Upper lobe of left lung (tissue), 6 donors: ENCODE measurements at regions not wholly inside any gene's neighbourhood (a gene's known extent, or its start where the extent isn't known, plus 50 kb on each side); places are given as distances from the start of the nearest gene placed in this dataset.

Source experiments
- ATAC-seq, 2 donors: fragments of 200-7000 bp; cut with Tn5 transposase; one replicate each; pipeline ENCODE4 v1.9.1; 2022; ENCODE audit warnings: mild to moderate bottlenecking in 2 of 2, moderate library complexity in 2 of 2; ENCODE audit not compliant: low FRiP score in 2 of 2
- DNase-seq, 2 donors: peaks; one replicate each; pipeline ENCODE4 v3.0.0-alpha.2; 2019 to 2020
- H3K27ac ChIP-seq, 4 donors: fragments of 200-600 bp; sonication (generic); one replicate each; pipeline ENCODE4 v1.5.1; 2016 to 2019
- H3K27me3 ChIP-seq, 4 donors: fragments of 200-600 bp; sonication (generic); one replicate each; pipeline ENCODE4 v1.5.1; 2017 to 2019
- H3K36me3 ChIP-seq, 4 donors: fragments of 200-600 bp; sonication (generic); one replicate each; pipeline ENCODE4 v1.5.1; 2016 to 2019
- H3K4me1 ChIP-seq, 4 donors: fragments of 200-600 bp; sonication (generic); one replicate each; pipeline ENCODE4 v1.5.1; 2018 to 2019
- H3K4me3 ChIP-seq, 4 donors: fragments of 200-600 bp; sonication (generic); one replicate each; pipeline ENCODE4 v1.5.1; 2017 to 2019; ENCODE audit warnings: mild to moderate bottlenecking in 2 of 4, moderate library complexity in 1 of 4
- H3K9me3 ChIP-seq, 4 donors: fragments of 200-600 bp; sonication (generic); one replicate each; pipeline ENCODE4 v1.5.1; 2018 to 2019
- CTCF ChIP-seq, 6 experiments: fragments of 450-650 bp in 4 of 6; fragments of 200-600 bp in 2 of 6; sonication (generic) in 2 of 6; IDR thresholded peaks; one replicate each; pipeline ENCODE4 v1.5.1; 2016 to 2019; ENCODE audit warnings: antibody characterized with exemption in 6 of 6
- EP300 ChIP-seq, 4 donors: sonication (generic); formaldehyde crosslinking; IDR thresholded peaks; one replicate each; pipeline ENCODE4 v1.5.1; 2017; ENCODE audit warnings: antibody characterized with exemption in 4 of 4, control low read depth in 2 of 4
- POLR2A ChIP-seq, 4 donors: fragments of 450-650 bp; IDR thresholded peaks; one replicate each; pipeline ENCODE4 v1.5.1; 2016 to 2017; ENCODE audit warnings: antibody characterized with exemption in 4 of 4, mild to moderate bottlenecking in 2 of 4
- POLR2AphosphoS5 ChIP-seq, 2 donors: sonication (generic); formaldehyde crosslinking; IDR thresholded peaks; one replicate each; pipeline ENCODE4 v1.5.1; 2017; ENCODE audit warnings: antibody characterized with exemption in 2 of 2
- WGBS, 2 donors: methylation state at CpG; one replicate each; pipeline ENCODE4 v1.1.5; 2017 to 2018; 5-methylcytosine and 5-hydroxymethylcytosine counted together
- donor health status: DM: no; HTN: no; CAD: no; lungs with moderate emphysema.
- donor health status: DM: no; HTN: yes; CAD: no; lungs with severe emphysema.

DNA sequence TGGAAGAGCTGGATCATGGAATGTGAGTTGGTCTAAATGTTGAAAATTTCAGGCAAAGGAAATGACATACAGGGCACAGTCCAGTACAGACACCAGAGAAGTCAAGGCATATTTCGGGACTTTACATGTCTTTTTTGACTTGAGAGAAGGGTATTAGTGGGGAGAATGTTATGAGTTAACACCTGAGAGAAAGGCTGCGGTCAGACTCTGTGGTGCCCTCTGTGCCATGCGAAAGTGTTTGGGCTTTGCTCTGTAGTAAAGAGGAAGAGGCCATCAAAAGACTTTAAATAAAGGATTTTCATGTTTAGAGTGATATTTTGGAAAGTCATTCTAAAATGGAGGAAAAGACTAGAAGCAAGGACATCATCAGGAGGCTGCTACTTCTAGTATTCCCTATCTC, 607.4 kb downstream of the CCSER2 start:
- H3K4me3 ChIP-seq = no peak overlapping the region
- H3K27ac ChIP-seq = no peak overlapping the region
- TF ChIP-seq POLR2AphosphoS5 (IDR thresholded peaks at IDR 0.05) (no peak), CTCF (IDR thresholded peaks at IDR 0.05) (no peak), EP300 (IDR thresholded peaks at IDR 0.05) (no peak), POLR2A (IDR thresholded peaks at IDR 0.05) (no peak)
- no peak for DNase-seq
- no peaks in the 10 kb centered on the region for H3K4me1 ChIP-seq
- WGBS, 2 donors = 90 to 91% methylated on average over 3 of the region's 3 CpGs
- H3K27me3 ChIP-seq = no peaks in the 10 kb centered on the region
- no peaks in the 10 kb centered on the region for H3K9me3 ChIP-seq
- no peak for ATAC-seq
- no peaks in the 10 kb centered on the region for H3K36me3 ChIP-seq

DNA sequence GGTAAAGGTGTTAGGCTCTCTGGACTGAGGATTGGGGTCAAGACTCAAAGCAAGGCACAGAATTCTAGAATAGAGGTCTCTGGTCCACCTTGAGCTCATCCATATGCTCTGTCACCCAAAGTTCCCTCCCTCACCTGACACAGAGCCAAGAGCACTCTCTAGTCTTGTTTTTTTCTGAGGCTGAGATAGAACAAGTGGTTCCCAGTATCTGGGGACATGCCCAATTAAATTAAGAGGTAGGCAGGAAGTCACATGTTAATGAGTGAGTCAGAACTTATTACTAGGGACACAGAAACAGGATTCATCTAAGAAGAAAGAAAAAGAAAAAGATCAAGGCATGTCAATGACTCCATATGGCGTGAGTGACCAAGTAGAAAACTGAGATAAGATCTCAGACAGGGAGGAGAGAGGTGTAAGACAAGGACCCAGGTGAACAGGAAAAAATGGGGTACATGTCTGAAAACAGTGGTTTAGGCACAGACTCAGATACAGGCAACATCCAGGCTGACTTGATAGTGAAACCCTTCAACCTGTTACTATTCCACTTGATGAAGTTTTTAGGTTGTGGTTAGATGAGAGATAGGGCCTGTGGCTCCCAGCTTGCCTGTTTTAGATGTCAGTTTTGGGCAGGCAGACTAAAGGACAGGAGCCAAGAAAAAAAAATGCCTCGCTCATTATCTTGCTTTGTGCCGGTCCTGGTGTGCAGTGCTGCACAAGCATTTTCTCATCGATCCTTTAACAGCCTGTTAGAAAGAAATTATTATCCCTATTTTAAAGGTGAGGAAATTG, 609.9 kb downstream of the CCSER2 start:
- TF ChIP-seq POLR2A (IDR thresholded peaks at IDR 0.05) (no peak), CTCF (IDR thresholded peaks at IDR 0.05) (no peak), EP300 (IDR thresholded peaks at IDR 0.05) (peak in 1 of 4 donors; percentile 93), POLR2AphosphoS5 (IDR thresholded peaks at IDR 0.05) (no peak)
- WGBS, 2 donors = 75 to 79% methylated on average over 4 of the region's 4 CpGs
- peak overlapping the region in 1 of 4 donors; percentile 26 for H3K27ac ChIP-seq
- no peaks in the 10 kb centered on the region for H3K4me1 ChIP-seq
- peak in 1 of 2 donors; percentile 47 for DNase-seq
- H3K9me3 ChIP-seq = no peaks in the 10 kb centered on the region
- no peaks in the 10 kb centered on the region for H3K36me3 ChIP-seq
- no peaks in the 10 kb centered on the region for H3K27me3 ChIP-seq
- H3K4me3 ChIP-seq = no peak overlapping the region
- no peak for ATAC-seq

GRCh38 chr10:84943541-84943940, 615.2 kb downstream of the CCSER2 start:
- Histone ChIP-seq H3K27me3 (no peaks in the 10 kb centered on the region), H3K36me3 (no peaks in the 10 kb centered on the region), H3K9me3 (no peaks in the 10 kb centered on the region), H3K27ac (no peak overlapping the region), H3K4me1 (no peaks in the 10 kb centered on the region), H3K4me3 (no peak overlapping the region)
- no peak for DNase-seq
- TF ChIP-seq EP300 (IDR thresholded peaks at IDR 0.05) (no peak), POLR2A (IDR thresholded peaks at IDR 0.05) (no peak), CTCF (IDR thresholded peaks at IDR 0.05) (no peak)
- 69 to 71% methylated on average over 1 of the region's 1 CpG for WGBS, 2 donors
- ATAC-seq = no peak

- Histone ChIP-seq H3K9me3 (no peaks in the 10 kb centered on the region), H3K27ac (no peak overlapping the region), H3K36me3 (no peaks in the 10 kb centered on the region), H3K4me1 (no peaks in the 10 kb centered on the region), H3K27me3 (no peaks in the 10 kb centered on the region), H3K4me3 (no peak overlapping the region)
- 11 to 15% methylated on average over 1 of the region's 1 CpG for WGBS, 2 donors
- TF ChIP-seq CTCF (IDR thresholded peaks at IDR 0.05) = no peak
- no peak for TF ChIP-seq EP300 (IDR thresholded peaks at IDR 0.05)
- TF ChIP-seq POLR2A (IDR thresholded peaks at IDR 0.05) = no peak
- TF ChIP-seq POLR2AphosphoS5 (IDR thresholded peaks at IDR 0.05) = no peak
- no peak for DNase-seq
- no peak for ATAC-seq
Measured at GRCh38 chr10:84944187-84944586, 615.8 kb downstream of the CCSER2 start.

DNA sequence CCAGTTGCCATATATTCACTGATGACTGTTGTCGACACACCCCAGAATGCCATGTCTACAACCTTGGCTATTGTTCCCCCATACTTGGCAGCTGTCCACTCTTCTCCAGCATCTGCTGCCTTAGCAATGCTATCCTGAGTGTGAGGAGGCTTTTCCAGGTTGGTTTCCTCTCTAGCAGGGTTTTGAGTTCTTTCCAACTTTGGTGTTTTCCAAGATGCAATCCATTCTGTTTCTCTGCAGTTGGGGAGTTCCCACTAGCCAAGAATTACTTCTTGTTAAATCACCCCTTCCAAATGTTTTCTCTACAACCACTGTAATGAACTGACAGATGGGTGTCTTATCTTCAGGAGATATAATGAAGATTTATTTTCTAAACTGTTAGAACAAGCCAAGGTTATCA, 617.4 kb downstream of the CCSER2 start:
- Histone ChIP-seq H3K27me3 (no peaks in the 10 kb centered on the region), H3K4me3 (no peak overlapping the region), H3K9me3 (no peaks in the 10 kb centered on the region), H3K4me1 (no peaks in the 10 kb centered on the region), H3K36me3 (no peaks in the 10 kb centered on the region), H3K27ac (no peak overlapping the region)
- ATAC-seq = no peak
- no peak for TF ChIP-seq EP300 (IDR thresholded peaks at IDR 0.05)
- no peak for DNase-seq
- WGBS, 2 donors = 76 to 95% methylated on average over 1 of the region's 1 CpG
